GM23338 (cell line): ENCODE measurements at regions not wholly inside any gene's neighbourhood (a gene's known extent, or its start where the extent isn't known, plus 50 kb on each side); places are given as distances from the start of the nearest gene placed in this dataset.

ENCODE experiments used
- ATAC-seq: fragments of 200-7000 bp; cut with Tn5 transposase; 3 replicates; pipeline ENCODE4 v1.9.1; 2020
- DNase-seq: peaks from one replicate; pipeline ENCODE4 v3.0.0-alpha.2; 2015; ENCODE audit warnings: low spot score
- H2AFZ ChIP-seq: fragments of 200-600 bp; sonication (generic); 2 replicates; pipeline ENCODE4 v1.8.0; 2016; ENCODE audit warnings: antibody characterized with exemption, mild to moderate bottlenecking, moderate library complexity
- H3F3A ChIP-seq: fragments of 200-600 bp; sonication (generic); replicated peaks from 2 replicates; pipeline ENCODE4 v1.8.0; 2017; ENCODE audit warnings: antibody characterized with exemption, mixed run types, low read depth
- H3K27ac ChIP-seq: fragments of 200-600 bp; sonication (generic); 2 replicates; pipeline ENCODE4 v1.6.1; 2016; ENCODE audit warnings: low read depth
- H3K27me3 ChIP-seq: fragments of 200-600 bp; sonication (generic); 2 replicates; pipeline ENCODE4 v1.8.0; 2016; ENCODE audit warnings: mild to moderate bottlenecking, mixed run types, moderate library complexity; ENCODE audit not compliant: insufficient read depth
- H3K36me3 ChIP-seq: fragments of 200-600 bp; sonication (generic); 2 replicates; pipeline ENCODE4 v1.8.0; 2016; ENCODE audit warnings: mild to moderate bottlenecking; ENCODE audit not compliant: insufficient read depth
- H3K4me1 ChIP-seq: fragments of 200-600 bp; sonication (generic); 2 replicates; pipeline ENCODE4 v1.8.0; 2016; ENCODE audit warnings: mild to moderate bottlenecking, moderate library complexity; ENCODE audit not compliant: insufficient read depth
- H3K4me2 ChIP-seq: fragments of 200-600 bp; sonication (generic); 2 replicates; pipeline ENCODE4 v1.7.1; 2017; ENCODE audit warnings: mixed run types
- H3K4me3 ChIP-seq: fragments of 200-600 bp; sonication (generic); 2 replicates; pipeline ENCODE4 v1.6.1; 2016; ENCODE audit warnings: mixed run types
- H3K79me2 ChIP-seq: fragments of 200-600 bp; sonication (generic); replicated peaks from 2 replicates; pipeline ENCODE4 v1.8.0; 2017; ENCODE audit warnings: mild to moderate bottlenecking; ENCODE audit not compliant: insufficient read depth
- H3K9me2 ChIP-seq: fragments of 200-600 bp; sonication (generic); 2 replicates; pipeline ENCODE4 v1.8.0; 2017; ENCODE audit not compliant: insufficient read depth
- H4K20me1 ChIP-seq: fragments of 200-600 bp; sonication (generic); replicated peaks from 2 replicates; pipeline ENCODE4 v1.8.0; 2017; ENCODE audit warnings: mild to moderate bottlenecking; ENCODE audit not compliant: insufficient read depth
- H3K27ac Mint-ChIP-seq: 2 replicates; pipeline ENCODE4 v1.8.0; 2020; ENCODE audit warnings: inconsistent platforms, mild to moderate bottlenecking, moderate library complexity, mixed read lengths
- H3K27me3 Mint-ChIP-seq: 3 replicates; pipeline ENCODE4 v1.8.0; 2022; ENCODE audit warnings: low read depth, mild to moderate bottlenecking, moderate library complexity, mixed read lengths, inconsistent platforms; ENCODE audit not compliant: insufficient read depth, poor library complexity
- H3K36me3 Mint-ChIP-seq: 3 replicates; pipeline ENCODE4 v1.8.0; 2021; ENCODE audit warnings: low read depth, mild to moderate bottlenecking, inconsistent platforms, moderate library complexity, mixed read lengths
- H3K4me1 Mint-ChIP-seq: 3 replicates; pipeline ENCODE4 v1.8.0; 2020; ENCODE audit warnings: mild to moderate bottlenecking, inconsistent platforms, mixed read lengths
- H3K4me3 Mint-ChIP-seq: 3 replicates; pipeline ENCODE4 v1.8.0; 2021; ENCODE audit warnings: moderate library complexity, mild to moderate bottlenecking, inconsistent platforms, mixed read lengths
- H3K9me3 Mint-ChIP-seq: 3 replicates; pipeline ENCODE4 v1.8.0; 2020; ENCODE audit warnings: moderate library complexity, mild to moderate bottlenecking, inconsistent platforms, mixed read lengths
- CREB1 ChIP-seq: fragments of 250-450 bp; sonication (Bioruptor Pico); IDR thresholded peaks from 2 replicates; pipeline ENCODE4 v1.5.0; 2020; ENCODE audit warnings: low read depth, mild to moderate bottlenecking, moderate library complexity
- EZH2 ChIP-seq: fragments of 200-600 bp; sonication (generic); IDR thresholded peaks from one replicate; pipeline ENCODE4 v1.8.0; 2017; ENCODE audit warnings: antibody characterized with exemption, mild to moderate bottlenecking, low read depth; ENCODE audit not compliant: unreplicated experiment
- JUNB ChIP-seq: IDR thresholded peaks from one replicate; pipeline ENCODE4 v1.6.1; 2016; ENCODE audit warnings: antibody characterized with exemption; ENCODE audit not compliant: unreplicated experiment
- NANOG ChIP-seq: IDR thresholded peaks from 2 replicates; pipeline ENCODE4 v1.6.1; 2016; ENCODE audit warnings: antibody characterized with exemption, borderline replicate concordance
- POLR2AphosphoS5 ChIP-seq: IDR thresholded peaks from 2 replicates; pipeline ENCODE4 v1.6.1; 2016; ENCODE audit warnings: antibody characterized with exemption, low read depth
- STAT1 ChIP-seq: IDR thresholded peaks from one replicate; pipeline ENCODE4 v1.6.1; 2016; ENCODE audit warnings: antibody characterized with exemption; ENCODE audit not compliant: unreplicated experiment
- ZNF114 ChIP-seq: fragments of 250-450 bp; sonication (Bioruptor Pico); IDR thresholded peaks from 2 replicates; pipeline ENCODE4 v1.5.0; 2020; ENCODE audit warnings: mild to moderate bottlenecking, moderate library complexity
- TF ChIP-seq, protein P1 (sequence below): IDR thresholded peaks from one replicate; pipeline ENCODE4 v1.6.1; 2018; ENCODE audit warnings: antibody characterized with exemption; ENCODE audit not compliant: unreplicated experiment
- TF ChIP-seq, protein P2 (sequence below): IDR thresholded peaks from 2 replicates; pipeline ENCODE4 v1.6.1; 2016; ENCODE audit warnings: antibody characterized with exemption
- TF ChIP-seq, protein P3 (sequence below), 2 experiments: fragments of 200-600 bp in 1 of 2; sonication (generic) in 1 of 2; conservative IDR thresholded peaks; 2 replicates each; pipeline versions ENCODE4 v1.5.1 to v1.6.1; 2016 to 2017; ENCODE audit warnings: antibody characterized with exemption in 2 of 2, low read depth in 2 of 2, mild to moderate bottlenecking in 2 of 2, moderate library complexity in 1 of 2
- TF ChIP-seq, protein P4 (sequence below): fragments of 250-450 bp; sonication (Bioruptor Pico); IDR thresholded peaks from 2 replicates; pipeline ENCODE4 v1.5.0; 2020; ENCODE audit warnings: mild to moderate bottlenecking, moderate library complexity

DNA sequence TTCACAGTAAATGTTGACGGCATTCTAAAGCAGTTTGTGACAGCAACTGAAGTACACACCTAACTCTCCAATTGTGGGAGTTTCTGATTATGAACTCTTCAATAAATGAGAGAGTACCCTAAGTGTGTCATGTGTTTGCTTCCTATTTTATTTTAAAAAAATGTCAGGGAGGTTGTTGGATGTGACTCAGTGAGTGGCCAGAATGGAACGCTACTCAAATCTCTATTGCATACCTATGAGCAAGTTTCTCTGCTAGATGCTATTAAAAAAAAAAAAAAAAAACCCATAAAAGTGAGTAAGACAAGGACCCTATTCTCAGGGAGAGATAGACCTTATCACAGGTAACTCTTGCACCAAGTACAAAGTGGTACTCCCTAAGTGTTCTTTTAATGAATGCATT, 256.6 kb downstream of the BTG1 start:
- Mint-ChIP-seq H3K27ac (no peak overlapping the region), H3K9me3 (no peaks in the 10 kb centered on the region), H3K27me3 (no peaks in the 10 kb centered on the region), H3K4me3 (no peak overlapping the region), H3K36me3 (no peaks in the 10 kb centered on the region), H3K4me1 (no peaks in the 10 kb centered on the region)
- H4K20me1 ChIP-seq: no peaks in the 10 kb centered on the region
- TF ChIP-seq EZH2 (no peak), CREB1 (CRISPR knock-in tag) (no peak), NANOG (no peak)
- no peaks in the 10 kb centered on the region for H3K36me3 ChIP-seq
- ATAC-seq: no peak
- no peak overlapping the region for H3K27ac ChIP-seq
- no peaks in the 10 kb centered on the region for H3K79me2 ChIP-seq
- H3F3A ChIP-seq: no peaks in the 10 kb centered on the region
- no peak overlapping the region for H2AFZ ChIP-seq
- DNase-seq: no peak
- H3K4me2 ChIP-seq: no peak overlapping the region
- H3K27me3 ChIP-seq: no peaks in the 10 kb centered on the region
- no peak overlapping the region for H3K4me3 ChIP-seq
- no peaks in the 10 kb centered on the region for H3K4me1 ChIP-seq
- peaks cover 5% of the 10 kb centered on the region; the same call in 1 of the 2 replicates for H3K9me2 ChIP-seq

DNA sequence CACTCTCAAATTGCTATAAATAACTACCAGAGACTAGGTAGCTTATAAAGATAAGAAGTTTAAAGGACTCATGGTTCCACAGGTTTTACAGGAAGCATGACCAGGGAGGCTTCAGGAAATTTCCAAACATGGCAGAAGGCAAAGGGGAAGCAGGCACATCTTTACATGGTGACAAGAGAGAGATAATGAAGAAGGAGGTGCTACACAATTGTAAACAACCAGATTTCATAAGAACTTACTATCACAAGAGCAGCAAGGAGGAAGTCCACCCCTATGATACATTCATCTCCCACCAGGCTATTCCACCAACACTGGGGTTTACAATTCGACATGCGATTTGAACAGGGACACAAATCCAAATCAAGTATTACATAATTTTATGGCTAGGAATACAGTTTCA, 257.7 kb downstream of the BTG1 start:
- Mint-ChIP-seq H3K9me3 (no peaks in the 10 kb centered on the region), H3K27me3 (no peaks in the 10 kb centered on the region), H3K36me3 (no peaks in the 10 kb centered on the region), H3K27ac (no peak overlapping the region), H3K4me3 (no peak overlapping the region), H3K4me1 (no peaks in the 10 kb centered on the region)
- ATAC-seq (no peak), DNase-seq (no peak)
- no peaks in the 10 kb centered on the region for H3K9me2 ChIP-seq
- H3K4me1 ChIP-seq: no peaks in the 10 kb centered on the region
- H3K79me2 ChIP-seq: no peaks in the 10 kb centered on the region
- H3K27me3 ChIP-seq: no peaks in the 10 kb centered on the region
- H2AFZ ChIP-seq: no peak overlapping the region
- H3K27ac ChIP-seq: no peak overlapping the region
- no peaks in the 10 kb centered on the region for H3K36me3 ChIP-seq
- no peaks in the 10 kb centered on the region for H4K20me1 ChIP-seq
- H3F3A ChIP-seq: no peaks in the 10 kb centered on the region
- no peak overlapping the region for H3K4me2 ChIP-seq
- H3K4me3 ChIP-seq: no peak overlapping the region
- TF ChIP-seq POLR2AphosphoS5 (no peak), STAT1 (no peak), ZNF114 (CRISPR knock-in tag) (no peak), JUNB (no peak)
- TF ChIP-seq, protein P1, sequence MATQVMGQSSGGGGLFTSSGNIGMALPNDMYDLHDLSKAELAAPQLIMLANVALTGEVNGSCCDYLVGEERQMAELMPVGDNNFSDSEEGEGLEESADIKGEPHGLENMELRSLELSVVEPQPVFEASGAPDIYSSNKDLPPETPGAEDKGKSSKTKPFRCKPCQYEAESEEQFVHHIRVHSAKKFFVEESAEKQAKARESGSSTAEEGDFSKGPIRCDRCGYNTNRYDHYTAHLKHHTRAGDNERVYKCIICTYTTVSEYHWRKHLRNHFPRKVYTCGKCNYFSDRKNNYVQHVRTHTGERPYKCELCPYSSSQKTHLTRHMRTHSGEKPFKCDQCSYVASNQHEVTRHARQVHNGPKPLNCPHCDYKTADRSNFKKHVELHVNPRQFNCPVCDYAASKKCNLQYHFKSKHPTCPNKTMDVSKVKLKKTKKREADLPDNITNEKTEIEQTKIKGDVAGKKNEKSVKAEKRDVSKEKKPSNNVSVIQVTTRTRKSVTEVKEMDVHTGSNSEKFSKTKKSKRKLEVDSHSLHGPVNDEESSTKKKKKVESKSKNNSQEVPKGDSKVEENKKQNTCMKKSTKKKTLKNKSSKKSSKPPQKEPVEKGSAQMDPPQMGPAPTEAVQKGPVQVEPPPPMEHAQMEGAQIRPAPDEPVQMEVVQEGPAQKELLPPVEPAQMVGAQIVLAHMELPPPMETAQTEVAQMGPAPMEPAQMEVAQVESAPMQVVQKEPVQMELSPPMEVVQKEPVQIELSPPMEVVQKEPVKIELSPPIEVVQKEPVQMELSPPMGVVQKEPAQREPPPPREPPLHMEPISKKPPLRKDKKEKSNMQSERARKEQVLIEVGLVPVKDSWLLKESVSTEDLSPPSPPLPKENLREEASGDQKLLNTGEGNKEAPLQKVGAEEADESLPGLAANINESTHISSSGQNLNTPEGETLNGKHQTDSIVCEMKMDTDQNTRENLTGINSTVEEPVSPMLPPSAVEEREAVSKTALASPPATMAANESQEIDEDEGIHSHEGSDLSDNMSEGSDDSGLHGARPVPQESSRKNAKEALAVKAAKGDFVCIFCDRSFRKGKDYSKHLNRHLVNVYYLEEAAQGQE: no peak
- TF ChIP-seq, protein P2, sequence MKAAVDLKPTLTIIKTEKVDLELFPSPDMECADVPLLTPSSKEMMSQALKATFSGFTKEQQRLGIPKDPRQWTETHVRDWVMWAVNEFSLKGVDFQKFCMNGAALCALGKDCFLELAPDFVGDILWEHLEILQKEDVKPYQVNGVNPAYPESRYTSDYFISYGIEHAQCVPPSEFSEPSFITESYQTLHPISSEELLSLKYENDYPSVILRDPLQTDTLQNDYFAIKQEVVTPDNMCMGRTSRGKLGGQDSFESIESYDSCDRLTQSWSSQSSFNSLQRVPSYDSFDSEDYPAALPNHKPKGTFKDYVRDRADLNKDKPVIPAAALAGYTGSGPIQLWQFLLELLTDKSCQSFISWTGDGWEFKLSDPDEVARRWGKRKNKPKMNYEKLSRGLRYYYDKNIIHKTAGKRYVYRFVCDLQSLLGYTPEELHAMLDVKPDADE: no peak
- TF ChIP-seq, protein P3, sequence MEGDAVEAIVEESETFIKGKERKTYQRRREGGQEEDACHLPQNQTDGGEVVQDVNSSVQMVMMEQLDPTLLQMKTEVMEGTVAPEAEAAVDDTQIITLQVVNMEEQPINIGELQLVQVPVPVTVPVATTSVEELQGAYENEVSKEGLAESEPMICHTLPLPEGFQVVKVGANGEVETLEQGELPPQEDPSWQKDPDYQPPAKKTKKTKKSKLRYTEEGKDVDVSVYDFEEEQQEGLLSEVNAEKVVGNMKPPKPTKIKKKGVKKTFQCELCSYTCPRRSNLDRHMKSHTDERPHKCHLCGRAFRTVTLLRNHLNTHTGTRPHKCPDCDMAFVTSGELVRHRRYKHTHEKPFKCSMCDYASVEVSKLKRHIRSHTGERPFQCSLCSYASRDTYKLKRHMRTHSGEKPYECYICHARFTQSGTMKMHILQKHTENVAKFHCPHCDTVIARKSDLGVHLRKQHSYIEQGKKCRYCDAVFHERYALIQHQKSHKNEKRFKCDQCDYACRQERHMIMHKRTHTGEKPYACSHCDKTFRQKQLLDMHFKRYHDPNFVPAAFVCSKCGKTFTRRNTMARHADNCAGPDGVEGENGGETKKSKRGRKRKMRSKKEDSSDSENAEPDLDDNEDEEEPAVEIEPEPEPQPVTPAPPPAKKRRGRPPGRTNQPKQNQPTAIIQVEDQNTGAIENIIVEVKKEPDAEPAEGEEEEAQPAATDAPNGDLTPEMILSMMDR (conservative IDR thresholded peaks at IDR 0.05; ENCODE audit: low read depth in 2 of 2): no peak
- TF ChIP-seq, protein P4, sequence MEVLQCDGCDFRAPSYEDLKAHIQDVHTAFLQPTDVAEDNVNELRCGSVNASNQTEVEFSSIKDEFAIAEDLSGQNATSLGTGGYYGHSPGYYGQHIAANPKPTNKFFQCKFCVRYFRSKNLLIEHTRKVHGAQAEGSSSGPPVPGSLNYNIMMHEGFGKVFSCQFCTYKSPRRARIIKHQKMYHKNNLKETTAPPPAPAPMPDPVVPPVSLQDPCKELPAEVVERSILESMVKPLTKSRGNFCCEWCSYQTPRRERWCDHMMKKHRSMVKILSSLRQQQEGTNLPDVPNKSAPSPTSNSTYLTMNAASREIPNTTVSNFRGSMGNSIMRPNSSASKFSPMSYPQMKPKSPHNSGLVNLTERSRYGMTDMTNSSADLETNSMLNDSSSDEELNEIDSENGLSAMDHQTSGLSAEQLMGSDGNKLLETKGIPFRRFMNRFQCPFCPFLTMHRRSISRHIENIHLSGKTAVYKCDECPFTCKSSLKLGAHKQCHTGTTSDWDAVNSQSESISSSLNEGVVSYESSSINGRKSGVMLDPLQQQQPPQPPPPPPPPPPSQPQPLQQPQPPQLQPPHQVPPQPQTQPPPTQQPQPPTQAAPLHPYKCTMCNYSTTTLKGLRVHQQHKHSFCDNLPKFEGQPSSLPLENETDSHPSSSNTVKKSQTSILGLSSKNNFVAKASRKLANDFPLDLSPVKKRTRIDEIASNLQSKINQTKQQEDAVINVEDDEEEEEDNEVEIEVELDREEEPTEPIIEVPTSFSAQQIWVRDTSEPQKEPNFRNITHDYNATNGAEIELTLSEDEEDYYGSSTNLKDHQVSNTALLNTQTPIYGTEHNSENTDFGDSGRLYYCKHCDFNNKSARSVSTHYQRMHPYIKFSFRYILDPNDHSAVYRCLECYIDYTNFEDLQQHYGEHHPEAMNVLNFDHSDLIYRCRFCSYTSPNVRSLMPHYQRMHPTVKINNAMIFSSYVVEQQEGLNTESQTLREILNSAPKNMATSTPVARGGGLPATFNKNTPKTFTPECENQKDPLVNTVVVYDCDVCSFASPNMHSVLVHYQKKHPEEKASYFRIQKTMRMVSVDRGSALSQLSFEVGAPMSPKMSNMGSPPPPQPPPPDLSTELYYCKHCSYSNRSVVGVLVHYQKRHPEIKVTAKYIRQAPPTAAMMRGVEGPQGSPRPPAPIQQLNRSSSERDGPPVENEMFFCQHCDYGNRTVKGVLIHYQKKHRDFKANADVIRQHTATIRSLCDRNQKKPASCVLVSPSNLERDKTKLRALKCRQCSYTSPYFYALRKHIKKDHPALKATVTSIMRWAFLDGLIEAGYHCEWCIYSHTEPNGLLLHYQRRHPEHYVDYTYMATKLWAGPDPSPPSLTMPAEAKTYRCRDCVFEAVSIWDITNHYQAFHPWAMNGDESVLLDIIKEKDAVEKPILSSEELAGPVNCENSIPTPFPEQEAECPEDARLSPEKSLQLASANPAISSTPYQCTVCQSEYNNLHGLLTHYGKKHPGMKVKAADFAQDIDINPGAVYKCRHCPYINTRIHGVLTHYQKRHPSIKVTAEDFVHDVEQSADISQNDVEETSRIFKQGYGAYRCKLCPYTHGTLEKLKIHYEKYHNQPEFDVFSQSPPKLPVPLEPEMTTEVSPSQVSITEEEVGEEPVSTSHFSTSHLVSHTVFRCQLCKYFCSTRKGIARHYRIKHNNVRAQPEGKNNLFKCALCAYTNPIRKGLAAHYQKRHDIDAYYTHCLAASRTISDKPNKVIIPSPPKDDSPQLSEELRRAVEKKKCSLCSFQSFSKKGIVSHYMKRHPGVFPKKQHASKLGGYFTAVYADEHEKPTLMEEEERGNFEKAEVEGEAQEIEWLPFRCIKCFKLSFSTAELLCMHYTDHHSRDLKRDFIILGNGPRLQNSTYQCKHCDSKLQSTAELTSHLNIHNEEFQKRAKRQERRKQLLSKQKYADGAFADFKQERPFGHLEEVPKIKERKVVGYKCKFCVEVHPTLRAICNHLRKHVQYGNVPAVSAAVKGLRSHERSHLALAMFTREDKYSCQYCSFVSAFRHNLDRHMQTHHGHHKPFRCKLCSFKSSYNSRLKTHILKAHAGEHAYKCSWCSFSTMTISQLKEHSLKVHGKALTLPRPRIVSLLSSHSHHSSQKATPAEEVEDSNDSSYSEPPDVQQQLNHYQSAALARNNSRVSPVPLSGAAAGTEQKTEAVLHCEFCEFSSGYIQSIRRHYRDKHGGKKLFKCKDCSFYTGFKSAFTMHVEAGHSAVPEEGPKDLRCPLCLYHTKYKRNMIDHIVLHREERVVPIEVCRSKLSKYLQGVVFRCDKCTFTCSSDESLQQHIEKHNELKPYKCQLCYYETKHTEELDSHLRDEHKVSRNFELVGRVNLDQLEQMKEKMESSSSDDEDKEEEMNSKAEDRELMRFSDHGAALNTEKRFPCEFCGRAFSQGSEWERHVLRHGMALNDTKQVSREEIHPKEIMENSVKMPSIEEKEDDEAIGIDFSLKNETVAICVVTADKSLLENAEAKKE (CRISPR knock-in tag): no peak
